Right lobe of liver (tissue), 4 donors: ENCODE measurements at regions not wholly inside any gene's neighbourhood (a gene's known extent, or its start where the extent isn't known, plus 50 kb on each side); places are given as distances from the start of the nearest gene placed in this dataset.

ENCODE experiments used
- CTCF ChIP-seq, 4 donors: fragments of 200-600 bp in 3 of 4; fragments of 450-650 bp in 1 of 4; IDR thresholded peaks; one replicate each; pipeline versions ENCODE4 v1.5.1 to v1.8.0; 2016 to 2022; ENCODE audit warnings: antibody characterized with exemption in 4 of 4, mild to moderate bottlenecking in 2 of 4
- POLR2A ChIP-seq: fragments of 450-650 bp; IDR thresholded peaks from one replicate; pipeline ENCODE4 v1.6.1; 2017; ENCODE audit warnings: antibody characterized with exemption, mild to moderate bottlenecking
- donor health status: DM: no; HTN: no; CAD: no.
- donor health status: DM: no; HTN: no; CAD: no.
- donor health status: DM: no; HTN: yes; CAD: no.

GRCh38 chr16:59327894-59328293 lies 593.8 kb upstream of the GOT2 start:
- TF ChIP-seq CTCF (IDR thresholded peaks at IDR 0.05), result no peak
- no peak for TF ChIP-seq POLR2A
